ENCODE measurements at regions not wholly inside any gene's neighbourhood (a gene's known extent, or its start where the extent isn't known, plus 50 kb on each side); places are given as distances from the start of the nearest gene placed in this dataset.

GRCh38 chr9:107064378-107064777 lies 201.4 kb downstream of the ZNF462 start:
- no peak for DNase-seq (ENCODE audit: low read depth in 2 of 2)

- no peak for DNase-seq (ENCODE audit: low read depth in 2 of 2)
Observed at GRCh38 chr9:107065549-107065948, 202.6 kb downstream of the ZNF462 start.

GRCh38 chr9:107067739-107068416 lies 204.9 kb downstream of the ZNF462 start:
- no peak for DNase-seq (ENCODE audit: low read depth in 2 of 2)

GRCh38 chr9:107068581-107068980 lies 205.6 kb downstream of the ZNF462 start:
- no peak for DNase-seq (ENCODE audit: low read depth in 2 of 2)

- no peak for DNase-seq (ENCODE audit: low read depth in 2 of 2)
Observed at GRCh38 chr9:107070586-107070985, 207.6 kb downstream of the ZNF462 start.

- no peak for DNase-seq (ENCODE audit: low read depth in 2 of 2)
Observed at GRCh38 chr9:107078061-107078460, 205.0 kb upstream of the RAD23B start.

GRCh38 chr9:107079589-107079988 lies 203.5 kb upstream of the RAD23B start:
- no peak for DNase-seq (ENCODE audit: low read depth in 2 of 2)

GRCh38 chr9:107080130-107080529 lies 202.9 kb upstream of the RAD23B start:
- DNase-seq (ENCODE audit: low read depth in 2 of 2): no peak

- DNase-seq (ENCODE audit: low read depth in 2 of 2): no peak
Observed at GRCh38 chr9:107086460-107086859, 196.6 kb upstream of the RAD23B start.

- DNase-seq (ENCODE audit: low read depth in 2 of 2): no peak
Observed at GRCh38 chr9:107087222-107087621, 195.9 kb upstream of the RAD23B start.

GRCh38 chr9:107090218-107090617 lies 192.9 kb upstream of the RAD23B start:
- DNase-seq (ENCODE audit: low read depth in 2 of 2): no peak

- DNase-seq (ENCODE audit: low read depth in 2 of 2): no peak
Observed at GRCh38 chr9:107093365-107094060, 189.6 kb upstream of the RAD23B start.

- no peak for DNase-seq (ENCODE audit: low read depth in 2 of 2)
Observed at GRCh38 chr9:107094370-107094769, 188.7 kb upstream of the RAD23B start.

- DNase-seq (ENCODE audit: low read depth in 2 of 2): no peak
Observed at GRCh38 chr9:107100591-107100990, 182.5 kb upstream of the RAD23B start.

- DNase-seq (ENCODE audit: low read depth in 2 of 2): no peak
Observed at GRCh38 chr9:107102011-107102410, 181.1 kb upstream of the RAD23B start.

- DNase-seq (ENCODE audit: low read depth in 2 of 2): no peak
Observed at GRCh38 chr9:107103621-107104020, 179.5 kb upstream of the RAD23B start.

- DNase-seq (ENCODE audit: low read depth in 2 of 2): no peak
Observed at GRCh38 chr9:107105784-107106183, 177.3 kb upstream of the RAD23B start.

GRCh38 chr9:107106416-107106815 lies 176.7 kb upstream of the RAD23B start:
- DNase-seq (ENCODE audit: low read depth in 2 of 2): no peak

- DNase-seq (ENCODE audit: low read depth in 2 of 2): no peak
Observed at GRCh38 chr9:107108342-107109130, 174.5 kb upstream of the RAD23B start.

GRCh38 chr9:107109324-107109723 lies 173.8 kb upstream of the RAD23B start:
- DNase-seq (ENCODE audit: low read depth in 2 of 2): no peak

- DNase-seq (ENCODE audit: low read depth in 2 of 2): no peak
Observed at GRCh38 chr9:107110153-107110552, 172.9 kb upstream of the RAD23B start.

- DNase-seq (ENCODE audit: low read depth in 2 of 2): no peak
Observed at GRCh38 chr9:107112707-107113243, 170.3 kb upstream of the RAD23B start.
